Neutrophil (primary cell): ENCODE measurements at regions not wholly inside any gene's neighbourhood (a gene's known extent, or its start where the extent isn't known, plus 50 kb on each side); places are given as distances from the start of the nearest gene placed in this dataset.

Experiments
- H3K27ac ChIP-seq: fragments of 200-600 bp; sonication (generic); 2 replicates; pipeline ENCODE4 v1.5.1; 2016; ENCODE audit warnings: mild to moderate bottlenecking, moderate library complexity
- H3K27me3 ChIP-seq: fragments of 200-600 bp; sonication (generic); 2 replicates; pipeline ENCODE4 v1.6.0; 2016; ENCODE audit warnings: mild to moderate bottlenecking
- H3K36me3 ChIP-seq: fragments of 200-600 bp; sonication (generic); 2 replicates; pipeline ENCODE4 v1.5.1; 2017
- H3K4me1 ChIP-seq, 2 experiments: fragments of 200-600 bp in 1 of 2; sonication (generic) in 1 of 2; 1 replicate in 1 of 2; 2 replicates in 1 of 2; pipeline versions ENCODE4 v1.5.1 to v1.6.1; 2013 to 2016; ENCODE audit warnings: low read depth in 1 of 2, low read length in 1 of 2, mild to moderate bottlenecking in 1 of 2, moderate library complexity in 1 of 2; ENCODE audit not compliant: control insufficient read depth in 1 of 2, insufficient read depth in 1 of 2
- H3K4me3 ChIP-seq, 2 experiments: fragments of 200-600 bp in 1 of 2; sonication (generic) in 1 of 2; 1 replicate in 1 of 2; 2 replicates in 1 of 2; pipeline ENCODE4 v1.5.1; 2013 to 2016; ENCODE audit warnings: low read depth in 1 of 2, low read length in 1 of 2, mild to moderate bottlenecking in 1 of 2, moderate library complexity in 1 of 2
- H3K9me3 ChIP-seq: fragments of 200-600 bp; sonication (generic); 2 replicates; pipeline ENCODE4 v1.5.1; 2016
- TF ChIP-seq, protein P1 (sequence below): fragments of 200-600 bp; sonication (generic); IDR thresholded peaks from 2 replicates; pipeline ENCODE4 v1.5.1; 2016; ENCODE audit warnings: antibody characterized with exemption

DNA sequence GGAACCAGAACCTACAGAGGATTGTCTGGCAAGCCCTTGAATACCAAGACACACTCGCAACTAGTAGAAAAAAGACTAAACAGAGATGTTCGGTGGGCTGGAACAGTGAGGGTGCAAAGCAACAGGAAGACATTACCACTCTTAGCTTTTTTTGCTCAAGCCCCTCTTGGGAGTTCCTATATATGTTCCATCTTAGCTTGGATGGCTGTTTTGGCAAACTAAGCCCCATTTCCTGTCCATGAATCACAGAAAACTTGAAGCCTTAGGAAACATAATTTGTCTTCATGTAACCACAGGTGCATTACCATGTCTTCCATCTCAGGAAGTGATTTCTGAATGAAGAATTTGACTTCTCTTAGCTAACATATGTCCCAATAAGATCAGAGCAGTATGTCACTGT lies 446.3 kb downstream of the OLFM4 start:
- Histone ChIP-seq H3K9me3 (no peaks in the 10 kb centered on the region), H3K4me3 (no peak overlapping the region), H3K27ac (no peak overlapping the region), H3K4me1 (no peaks in the 10 kb centered on the region), H3K36me3 (no peaks in the 10 kb centered on the region), H3K27me3 (no peaks in the 10 kb centered on the region)
- TF ChIP-seq, protein P1, sequence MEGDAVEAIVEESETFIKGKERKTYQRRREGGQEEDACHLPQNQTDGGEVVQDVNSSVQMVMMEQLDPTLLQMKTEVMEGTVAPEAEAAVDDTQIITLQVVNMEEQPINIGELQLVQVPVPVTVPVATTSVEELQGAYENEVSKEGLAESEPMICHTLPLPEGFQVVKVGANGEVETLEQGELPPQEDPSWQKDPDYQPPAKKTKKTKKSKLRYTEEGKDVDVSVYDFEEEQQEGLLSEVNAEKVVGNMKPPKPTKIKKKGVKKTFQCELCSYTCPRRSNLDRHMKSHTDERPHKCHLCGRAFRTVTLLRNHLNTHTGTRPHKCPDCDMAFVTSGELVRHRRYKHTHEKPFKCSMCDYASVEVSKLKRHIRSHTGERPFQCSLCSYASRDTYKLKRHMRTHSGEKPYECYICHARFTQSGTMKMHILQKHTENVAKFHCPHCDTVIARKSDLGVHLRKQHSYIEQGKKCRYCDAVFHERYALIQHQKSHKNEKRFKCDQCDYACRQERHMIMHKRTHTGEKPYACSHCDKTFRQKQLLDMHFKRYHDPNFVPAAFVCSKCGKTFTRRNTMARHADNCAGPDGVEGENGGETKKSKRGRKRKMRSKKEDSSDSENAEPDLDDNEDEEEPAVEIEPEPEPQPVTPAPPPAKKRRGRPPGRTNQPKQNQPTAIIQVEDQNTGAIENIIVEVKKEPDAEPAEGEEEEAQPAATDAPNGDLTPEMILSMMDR, result no peak

DNA sequence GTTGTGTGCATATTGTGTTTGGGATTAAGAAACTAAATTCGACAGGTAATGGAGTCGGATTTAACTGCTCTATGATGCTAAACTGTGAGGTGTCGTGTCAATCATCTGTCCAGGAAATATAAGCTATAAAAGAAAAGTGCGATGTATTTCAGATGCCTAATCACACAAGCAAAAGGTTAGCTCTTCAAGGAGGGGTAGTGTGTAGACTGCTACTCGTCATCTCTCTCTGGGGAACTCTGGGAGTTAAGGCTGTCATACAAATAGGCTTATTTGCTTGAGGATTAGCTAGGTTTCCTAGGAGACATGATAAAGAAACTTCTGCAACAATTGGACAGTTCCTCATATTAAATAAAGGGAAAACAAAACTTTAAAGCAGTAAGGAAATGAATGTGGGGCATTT lies 462.1 kb downstream of the OLFM4 start:
- no peaks in the 10 kb centered on the region for H3K9me3 ChIP-seq
- no peaks in the 10 kb centered on the region for H3K36me3 ChIP-seq
- H3K27me3 ChIP-seq, result no peaks in the 10 kb centered on the region
- no peaks in the 10 kb centered on the region for H3K4me1 ChIP-seq
- no peak overlapping the region for H3K4me3 ChIP-seq
- H3K27ac ChIP-seq, result no peak overlapping the region
- TF ChIP-seq, protein P1, result no peak

DNA sequence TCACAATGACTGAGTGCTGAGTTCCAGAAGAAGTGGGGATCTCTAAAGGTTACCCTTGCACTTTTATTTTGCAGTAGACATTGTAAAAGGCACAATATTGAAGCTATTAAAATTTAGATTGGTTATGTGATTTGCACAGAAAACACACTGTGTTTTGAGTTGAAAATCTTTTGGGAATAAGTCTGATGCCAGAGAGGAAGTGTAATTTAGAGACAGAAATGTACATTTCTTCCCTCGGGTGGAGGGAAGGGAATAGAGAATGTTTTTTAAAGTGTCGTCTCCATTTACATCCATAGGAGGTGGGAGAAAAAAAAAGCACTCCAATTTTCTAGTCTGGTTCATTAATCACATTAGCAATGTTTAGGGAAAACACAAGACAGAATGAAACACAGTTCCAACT lies 465.8 kb downstream of the OLFM4 start:
- TF ChIP-seq, protein P1, result no peak
- H3K27me3 ChIP-seq, result no peaks in the 10 kb centered on the region
- no peak overlapping the region for H3K27ac ChIP-seq
- H3K4me1 ChIP-seq, result no peaks in the 10 kb centered on the region
- no peak overlapping the region for H3K4me3 ChIP-seq
- H3K9me3 ChIP-seq, result no peaks in the 10 kb centered on the region
- H3K36me3 ChIP-seq, result no peaks in the 10 kb centered on the region

DNA sequence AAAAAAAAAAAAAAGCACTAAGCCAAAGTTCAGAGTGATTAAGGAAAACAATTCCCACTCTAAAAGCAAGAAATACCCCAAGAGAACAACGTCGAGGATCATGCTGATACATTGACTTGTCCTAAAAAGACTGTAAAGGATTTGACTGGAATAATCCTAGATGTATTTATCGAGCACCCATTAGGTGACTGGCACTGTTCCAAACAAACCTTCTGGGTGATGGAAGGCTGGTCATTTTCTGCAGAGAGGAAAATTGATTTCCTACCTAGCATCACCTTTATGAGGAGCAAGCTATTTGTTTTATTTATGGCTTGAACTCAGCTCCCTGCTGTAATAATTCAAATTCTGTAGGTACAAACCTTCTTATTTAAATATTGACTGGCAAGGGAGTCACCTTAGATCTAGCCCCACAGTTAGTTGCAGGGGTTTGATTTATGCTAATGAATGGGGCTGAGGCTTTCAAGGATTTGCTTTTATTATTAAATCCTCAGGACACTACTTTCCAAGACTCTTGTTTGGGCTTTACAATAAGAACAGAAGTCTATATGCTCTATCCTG lies 471.0 kb downstream of the OLFM4 start:
- Histone ChIP-seq H3K4me1 (no peaks in the 10 kb centered on the region), H3K9me3 (no peaks in the 10 kb centered on the region), H3K36me3 (no peaks in the 10 kb centered on the region), H3K4me3 (no peak overlapping the region), H3K27ac (no peak overlapping the region), H3K27me3 (no peaks in the 10 kb centered on the region)
- TF ChIP-seq, protein P1, result no peak

DNA sequence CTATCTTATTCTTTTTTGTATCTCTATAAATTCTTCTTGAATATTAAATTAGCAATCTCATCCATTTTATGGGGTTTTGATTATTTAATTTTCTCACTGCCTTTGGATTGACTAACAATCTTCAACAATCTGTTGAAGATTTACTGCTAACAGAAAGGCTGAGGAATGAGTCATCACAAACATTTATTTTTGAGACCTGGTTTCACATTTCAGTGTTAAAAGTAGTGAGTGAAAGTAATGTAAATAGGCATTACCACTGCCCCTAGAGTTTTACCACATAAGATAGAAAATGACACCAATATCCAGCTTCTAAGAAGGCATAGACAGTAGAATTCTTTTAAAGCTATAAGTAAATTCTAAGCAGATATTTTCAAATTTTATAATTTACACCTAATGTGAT lies 472.8 kb downstream of the OLFM4 start:
- H3K36me3 ChIP-seq, result no peaks in the 10 kb centered on the region
- no peaks in the 10 kb centered on the region for H3K9me3 ChIP-seq
- H3K4me3 ChIP-seq, result no peak overlapping the region
- TF ChIP-seq, protein P1, result no peak
- no peaks in the 10 kb centered on the region for H3K27me3 ChIP-seq
- no peaks in the 10 kb centered on the region for H3K4me1 ChIP-seq
- H3K27ac ChIP-seq, result no peak overlapping the region

- Histone ChIP-seq H3K9me3 (no peaks in the 10 kb centered on the region), H3K4me1 (no peaks in the 10 kb centered on the region), H3K27ac (no peak overlapping the region), H3K4me3 (no peak overlapping the region), H3K27me3 (no peaks in the 10 kb centered on the region), H3K36me3 (no peaks in the 10 kb centered on the region)
- TF ChIP-seq, protein P1, result no peak
Observed at GRCh38 chr13:53507741-53508140, 479.1 kb downstream of the OLFM4 start.
